GM12872 (cell line): ENCODE measurements at regions not wholly inside any gene's neighbourhood (a gene's known extent, or its start where the extent isn't known, plus 50 kb on each side); places are given as distances from the start of the nearest gene placed in this dataset.

Source experiments
- TF ChIP-seq, protein P1 (sequence below): IDR thresholded peaks from 3 replicates; pipeline ENCODE4 v1.5.1; 2011; ENCODE audit warnings: low read depth, mild to moderate bottlenecking, low read length, moderate library complexity; ENCODE audit not compliant: insufficient read depth

DNA sequence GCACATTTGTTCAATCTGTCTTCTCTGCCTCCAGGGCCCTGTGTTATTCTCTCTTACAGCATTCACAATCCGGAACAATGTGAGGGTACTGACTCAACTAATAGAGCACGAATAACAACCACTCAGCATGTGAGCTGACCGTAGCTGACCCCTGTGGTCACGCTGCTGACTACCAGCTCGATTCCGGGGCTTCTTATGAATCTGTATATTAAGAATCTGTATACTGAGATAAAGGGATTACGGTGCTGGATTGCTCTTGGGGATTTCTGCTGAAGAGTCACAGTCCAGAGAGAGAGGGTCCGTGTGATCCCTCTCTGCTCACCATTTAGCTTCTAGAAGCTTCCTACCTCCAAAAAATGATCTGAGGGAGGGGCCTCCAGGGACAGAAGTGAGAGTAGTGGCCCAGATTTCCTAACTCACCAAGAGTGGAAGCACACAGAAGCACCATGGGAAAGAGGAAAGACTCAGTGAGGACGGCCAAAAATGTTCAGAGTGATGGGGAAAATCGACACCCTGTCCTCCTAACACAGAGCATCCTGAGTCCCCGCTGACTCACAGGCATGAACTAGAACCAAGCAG lies 156.2 kb downstream of the THBS2 start:
- TF ChIP-seq, protein P1, sequence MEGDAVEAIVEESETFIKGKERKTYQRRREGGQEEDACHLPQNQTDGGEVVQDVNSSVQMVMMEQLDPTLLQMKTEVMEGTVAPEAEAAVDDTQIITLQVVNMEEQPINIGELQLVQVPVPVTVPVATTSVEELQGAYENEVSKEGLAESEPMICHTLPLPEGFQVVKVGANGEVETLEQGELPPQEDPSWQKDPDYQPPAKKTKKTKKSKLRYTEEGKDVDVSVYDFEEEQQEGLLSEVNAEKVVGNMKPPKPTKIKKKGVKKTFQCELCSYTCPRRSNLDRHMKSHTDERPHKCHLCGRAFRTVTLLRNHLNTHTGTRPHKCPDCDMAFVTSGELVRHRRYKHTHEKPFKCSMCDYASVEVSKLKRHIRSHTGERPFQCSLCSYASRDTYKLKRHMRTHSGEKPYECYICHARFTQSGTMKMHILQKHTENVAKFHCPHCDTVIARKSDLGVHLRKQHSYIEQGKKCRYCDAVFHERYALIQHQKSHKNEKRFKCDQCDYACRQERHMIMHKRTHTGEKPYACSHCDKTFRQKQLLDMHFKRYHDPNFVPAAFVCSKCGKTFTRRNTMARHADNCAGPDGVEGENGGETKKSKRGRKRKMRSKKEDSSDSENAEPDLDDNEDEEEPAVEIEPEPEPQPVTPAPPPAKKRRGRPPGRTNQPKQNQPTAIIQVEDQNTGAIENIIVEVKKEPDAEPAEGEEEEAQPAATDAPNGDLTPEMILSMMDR, result no peak

DNA sequence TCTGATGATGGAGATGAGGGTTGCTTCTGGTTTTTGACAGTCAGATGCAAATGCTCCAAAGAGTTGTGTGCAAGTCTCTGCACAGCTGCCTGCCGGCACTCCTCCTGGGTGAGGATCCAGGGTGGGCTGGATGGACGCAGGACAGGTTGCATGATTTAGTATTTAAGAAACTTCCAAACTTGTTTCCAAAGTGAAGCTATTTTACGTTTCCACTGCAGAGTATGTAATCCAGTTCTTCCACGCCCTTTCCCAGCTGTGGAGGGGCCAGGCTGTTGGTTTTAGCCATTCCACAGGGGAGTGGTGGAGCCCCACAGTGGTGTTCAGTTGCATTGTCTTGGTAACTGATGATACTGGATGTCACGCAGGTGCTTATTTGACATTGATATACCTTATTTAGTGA lies 157.3 kb downstream of the THBS2 start:
- TF ChIP-seq, protein P1, result no peak

DNA sequence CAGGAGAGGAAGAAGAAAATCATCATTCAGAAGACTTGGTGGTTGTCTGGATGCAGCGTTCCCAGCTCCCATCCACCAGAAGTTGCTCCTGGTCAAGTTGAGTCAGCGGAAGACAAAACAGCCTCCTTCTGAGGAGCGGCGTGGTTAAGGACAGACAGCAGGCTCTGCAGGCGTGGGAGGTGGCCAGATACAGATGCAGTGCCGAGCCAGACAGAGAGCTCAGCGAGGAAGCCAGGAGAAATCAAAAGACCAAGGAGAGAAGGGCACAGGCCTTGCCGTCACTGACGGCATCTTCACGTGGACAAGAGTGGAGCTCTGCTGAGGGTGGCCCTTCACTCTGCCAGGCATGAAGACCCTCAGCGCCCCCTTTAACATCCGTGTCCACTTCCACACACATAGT lies 158.5 kb downstream of the THBS2 start:
- TF ChIP-seq, protein P1, result no peak

DNA sequence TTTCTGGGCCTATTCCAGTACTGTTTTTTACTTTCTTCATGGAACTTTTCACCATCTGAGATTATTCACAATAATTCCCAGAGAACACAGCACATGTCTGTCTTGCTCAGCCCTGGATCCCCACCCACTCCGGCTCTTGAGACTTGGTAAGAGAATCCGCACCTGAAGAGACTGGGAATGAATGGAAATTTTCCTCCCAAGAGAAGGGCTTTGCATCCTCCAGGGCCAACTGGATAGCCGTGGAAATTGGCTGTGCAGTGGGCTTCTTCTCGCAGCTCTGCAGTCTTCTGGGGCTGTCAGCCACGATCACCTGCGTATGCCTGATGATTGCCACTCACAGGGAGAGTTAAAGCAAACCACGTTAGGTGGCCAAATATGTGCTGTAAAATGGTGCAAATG lies 159.1 kb downstream of the THBS2 start:
- TF ChIP-seq, protein P1, result no peak

DNA sequence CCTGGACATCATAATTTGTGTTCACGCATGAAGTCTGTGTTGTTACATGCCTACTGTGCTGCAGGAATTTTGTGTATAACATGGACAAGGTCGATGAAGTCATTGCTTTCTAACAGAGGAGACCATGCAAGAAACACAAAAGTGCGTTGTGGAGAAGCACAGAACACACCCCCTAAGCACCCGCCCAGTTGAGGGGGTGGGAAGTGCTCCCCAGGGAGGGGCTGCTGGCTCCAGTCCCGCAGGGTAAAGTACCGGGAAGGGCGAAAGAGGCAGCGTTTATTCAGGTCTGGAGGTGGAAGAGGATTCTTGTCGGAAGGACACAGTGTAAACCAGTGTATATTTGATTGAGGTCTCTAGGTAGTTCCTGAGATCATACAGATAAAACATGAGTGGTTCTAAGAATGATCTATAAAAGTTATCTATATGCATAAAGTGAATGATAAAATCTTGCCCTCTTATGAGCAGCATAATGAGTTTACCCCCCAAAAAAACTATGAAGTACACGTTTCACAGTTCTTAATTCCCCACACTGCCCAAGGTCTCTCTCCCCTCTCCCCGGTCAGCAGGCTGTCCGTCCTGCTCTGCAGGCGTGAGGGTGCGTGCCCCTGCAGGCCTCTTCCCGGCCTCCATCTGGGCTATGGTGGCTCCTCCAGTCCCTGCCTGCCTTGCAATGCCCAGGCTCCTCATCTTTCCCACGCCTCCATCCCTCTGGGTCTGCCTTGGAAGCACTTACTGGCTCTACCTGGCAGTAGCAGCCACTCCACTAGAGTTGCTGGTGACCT lies 159.7 kb downstream of the THBS2 start:
- TF ChIP-seq, protein P1, result no peak

DNA sequence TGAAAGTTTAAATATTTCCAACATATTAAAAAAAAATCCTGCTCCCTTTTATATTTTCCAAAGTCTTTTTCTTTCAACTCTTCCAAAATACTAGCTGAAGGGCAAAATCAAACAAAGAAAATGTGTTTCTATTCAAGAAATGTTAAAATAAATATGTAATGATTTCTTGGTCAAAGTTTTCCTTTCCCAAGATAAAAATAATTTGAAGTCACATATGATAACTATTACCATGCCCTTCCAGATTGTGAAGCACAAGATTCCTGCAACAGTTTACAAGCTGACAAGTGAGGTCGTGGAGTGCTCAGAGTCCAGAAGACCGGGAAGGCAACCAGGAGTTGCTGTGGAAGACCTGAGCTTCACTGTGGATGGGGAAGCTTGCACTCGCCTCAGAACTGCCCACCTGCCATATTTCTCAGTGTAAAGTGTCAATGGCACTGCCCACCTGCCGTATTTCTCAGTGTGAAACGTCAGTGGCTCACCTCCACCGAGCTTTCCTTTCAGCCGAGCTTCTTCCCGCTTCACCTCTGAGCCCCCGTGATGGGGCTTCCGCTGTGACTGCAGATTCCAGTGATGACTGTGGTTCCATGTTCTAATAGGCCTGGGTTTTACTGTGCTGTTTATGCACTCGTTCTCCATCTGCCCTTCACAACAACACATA lies 160.5 kb downstream of the THBS2 start:
- TF ChIP-seq, protein P1, result no peak

DNA sequence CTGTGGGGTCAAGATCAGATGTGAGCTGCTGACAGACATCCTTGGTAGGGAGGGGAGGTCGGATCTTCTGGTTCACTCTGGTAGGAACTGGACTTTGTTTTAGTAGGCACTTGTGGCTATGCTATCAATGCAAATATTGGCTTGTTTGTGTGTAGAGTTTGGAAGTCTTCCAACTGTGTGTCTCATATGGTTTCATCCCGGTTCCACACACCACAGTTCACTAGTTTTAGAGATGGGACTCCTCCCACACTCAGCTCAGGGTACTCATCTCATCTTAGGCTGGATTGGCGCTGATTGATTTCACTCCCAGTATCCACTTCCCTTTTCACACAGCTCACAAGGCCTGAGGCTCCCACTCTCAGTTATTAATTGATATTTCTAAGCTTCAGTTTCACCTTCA lies 161.3 kb downstream of the THBS2 start:
- TF ChIP-seq, protein P1, result no peak
